Dedifferentiated amniotic fluid mesenchymal stem cell (primary cell): ENCODE measurements at regions not wholly inside any gene's neighbourhood (a gene's known extent, or its start where the extent isn't known, plus 50 kb on each side); places are given as distances from the start of the nearest gene placed in this dataset.
"Not testable (repeated sequence)": the region's sequence is repeated elsewhere in the genome, so short reads cannot be mapped to it uniquely, and the experiment has no call there.

ENCODE experiments used
- DNase-seq: peaks from one replicate; pipeline ENCODE4 v3.0.0-alpha.2; 2016; ENCODE audit errors: extremely low spot score

DNA sequence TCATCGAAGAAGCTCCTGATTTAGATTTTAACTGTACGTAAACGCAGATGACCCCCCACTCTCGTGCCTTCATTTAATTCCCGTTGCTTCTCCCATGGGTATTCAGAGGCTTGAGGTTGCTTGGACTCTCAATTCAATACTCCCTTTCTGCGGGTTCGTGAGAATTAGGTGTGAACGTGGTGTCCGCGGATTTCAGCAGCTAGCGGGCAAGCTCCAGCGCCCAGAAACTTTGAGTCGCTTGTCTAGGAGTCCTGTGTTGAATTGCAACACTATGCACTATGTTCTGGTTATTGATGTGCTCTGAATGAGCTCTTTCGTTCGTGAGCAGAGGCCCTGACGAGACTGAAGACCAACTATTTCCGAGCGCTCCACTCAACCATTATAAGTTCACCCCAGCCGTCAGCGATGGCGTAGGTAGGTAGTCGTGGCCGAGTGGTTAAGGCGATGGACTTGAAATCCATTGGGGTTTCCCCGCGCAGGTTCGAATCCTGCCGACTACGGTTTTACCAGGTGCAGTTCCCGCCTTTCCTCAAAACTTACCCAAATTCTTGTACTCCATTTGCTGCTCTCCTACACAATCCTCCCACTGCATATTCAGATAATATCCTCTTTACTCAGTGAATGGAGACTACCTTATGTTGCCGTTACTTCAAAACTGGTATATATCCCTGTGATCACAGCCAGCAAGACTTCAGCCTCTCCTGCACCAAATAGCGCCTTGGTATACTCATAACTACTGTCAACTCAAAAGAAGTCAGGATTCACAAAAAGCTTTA lies 72.6 kb upstream of the ZNF184 start:
- no peak for DNase-seq

DNA sequence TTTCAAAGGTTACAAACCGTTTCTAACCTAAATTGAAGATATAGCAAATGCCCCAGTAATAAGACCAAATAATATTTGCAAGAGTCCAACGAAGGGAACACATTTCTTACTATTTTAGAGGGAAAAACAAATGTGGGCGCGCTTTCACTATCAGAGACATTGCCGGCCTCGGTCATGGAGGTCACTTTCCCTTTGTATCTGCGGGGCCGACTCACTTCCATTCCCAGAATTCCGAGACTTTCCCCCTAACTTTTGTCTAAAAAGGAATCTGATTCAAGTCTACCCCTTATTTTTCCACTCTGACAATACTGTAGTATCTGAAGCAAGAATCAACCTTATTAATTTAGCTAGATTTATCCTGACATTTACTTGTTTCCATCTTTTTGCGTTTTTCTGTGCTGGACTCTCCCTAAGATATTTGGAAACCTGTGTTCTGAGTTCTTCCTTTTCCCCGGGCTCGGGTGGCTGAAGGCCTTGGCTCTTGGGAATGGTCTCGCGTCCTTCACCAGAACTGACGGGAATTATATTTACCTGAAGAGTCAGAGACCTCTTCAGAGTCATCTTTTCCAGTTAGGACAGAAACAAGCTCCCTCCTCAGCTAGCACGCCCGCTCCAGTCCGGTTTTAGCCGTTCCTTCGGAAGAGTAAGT lies 71.8 kb upstream of the ZNF184 start:
- no peak for DNase-seq

DNA sequence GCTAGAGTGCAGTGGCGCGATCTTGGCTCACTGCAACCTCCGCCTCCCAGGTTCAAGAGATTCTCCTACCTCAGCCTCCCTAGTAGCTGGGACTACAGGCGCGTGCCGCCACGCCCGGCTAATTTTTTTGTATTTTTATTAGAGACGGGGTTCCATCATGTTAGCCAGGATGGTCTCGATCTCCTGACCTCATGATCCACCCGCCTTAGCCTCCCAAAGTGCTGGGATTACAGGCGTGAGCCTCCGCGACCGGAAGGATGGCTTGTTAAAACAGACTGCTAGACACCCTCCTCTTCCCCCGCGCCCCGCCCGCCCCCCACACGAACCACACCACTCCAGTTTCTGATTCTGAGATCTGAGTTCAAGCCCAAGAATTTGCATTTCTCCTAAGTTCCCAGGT lies 71.2 kb upstream of the ZNF184 start:
- DNase-seq = not testable (repeated sequence)

DNA sequence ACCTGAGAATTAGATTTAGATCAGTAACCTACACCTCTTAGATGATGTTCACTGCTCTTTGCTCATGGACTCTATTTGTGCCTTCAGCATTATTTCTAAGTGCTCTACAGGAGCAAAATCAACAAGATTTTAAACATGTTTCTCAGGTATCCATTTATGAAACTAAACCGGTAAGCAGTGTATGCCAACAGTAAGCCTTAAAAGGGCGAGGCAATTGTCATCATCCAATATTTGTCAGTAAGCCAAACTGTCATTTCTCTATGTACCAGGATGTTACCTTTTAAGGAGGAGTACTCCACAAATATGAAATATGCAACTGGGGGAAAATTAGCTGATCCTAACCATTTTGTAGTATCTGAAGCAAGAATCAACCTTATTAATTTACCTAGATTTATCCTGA lies 69.6 kb upstream of the ZNF184 start:
- no peak for DNase-seq

DNA sequence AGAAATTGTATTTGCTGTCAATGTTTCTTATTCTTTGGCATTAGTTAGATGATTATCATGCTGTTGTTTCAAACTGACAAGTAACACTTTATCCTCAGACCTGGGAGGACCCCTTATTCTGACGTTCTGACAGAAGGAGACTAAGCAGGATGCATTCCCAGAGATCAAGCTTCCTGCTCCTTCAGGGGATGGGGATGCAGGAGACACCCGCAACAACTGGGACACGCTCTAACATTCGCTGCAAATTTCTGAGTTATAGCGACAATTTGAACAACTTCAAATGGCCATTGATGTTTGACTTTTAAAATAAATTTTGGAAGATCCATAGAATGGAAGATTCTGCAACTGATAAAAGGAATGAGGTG lies 69.0 kb upstream of the ZNF184 start:
- no peak for DNase-seq

DNA sequence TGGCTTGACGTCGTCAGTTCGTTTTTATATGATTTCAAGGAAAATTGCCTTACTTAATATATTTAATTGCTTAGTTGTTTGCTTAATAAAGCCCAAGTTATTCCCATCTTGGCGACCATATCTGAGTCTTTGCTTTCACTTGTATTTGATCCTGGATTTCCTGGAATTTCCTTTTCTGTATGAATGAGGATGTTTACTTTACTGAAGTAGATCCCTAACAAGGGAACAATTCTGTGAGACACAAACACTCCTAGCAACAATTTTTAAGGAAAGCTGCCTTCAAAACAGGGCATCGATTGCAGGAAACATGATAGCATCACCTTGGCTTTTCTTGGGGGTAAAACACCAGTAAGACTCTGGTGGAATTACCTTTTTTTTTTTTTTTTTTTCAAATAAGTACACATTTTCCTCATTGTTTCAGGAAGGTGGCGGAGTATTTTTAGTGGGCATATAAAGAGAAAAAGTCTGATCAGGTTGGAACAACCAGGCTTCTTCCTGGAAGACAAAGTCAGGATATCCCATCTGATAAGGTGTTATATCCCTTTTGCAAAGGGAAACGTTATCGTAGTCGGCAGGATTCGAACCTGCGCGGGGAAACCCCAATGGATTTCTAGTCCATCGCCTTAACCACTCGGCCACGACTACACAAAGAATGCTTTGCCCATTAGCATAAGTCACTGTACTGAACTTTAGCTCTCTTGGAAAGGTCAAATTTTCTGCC lies 68.5 kb upstream of the ZNF184 start:
- no peak for DNase-seq

DNA sequence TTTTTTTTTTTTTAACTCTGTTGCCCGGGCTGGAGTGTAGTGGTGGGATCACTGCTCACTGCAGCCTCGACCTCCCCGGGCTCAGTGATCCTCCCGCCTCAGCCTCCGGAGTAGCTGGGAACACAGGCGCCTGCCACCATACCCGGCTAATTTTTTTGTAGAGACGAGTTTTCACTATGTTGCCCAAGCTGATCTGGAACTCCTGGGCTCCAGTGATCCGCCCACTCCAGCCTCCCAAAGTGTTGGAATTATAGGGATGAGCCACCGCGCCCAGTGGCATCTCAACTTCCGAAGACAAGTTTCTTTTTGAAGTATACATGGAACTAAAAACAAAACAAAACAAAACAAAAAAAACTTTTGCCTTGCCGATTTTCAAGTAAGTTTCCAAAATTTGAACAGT lies 66.6 kb upstream of the ZNF184 start:
- DNase-seq = no peak

DNA sequence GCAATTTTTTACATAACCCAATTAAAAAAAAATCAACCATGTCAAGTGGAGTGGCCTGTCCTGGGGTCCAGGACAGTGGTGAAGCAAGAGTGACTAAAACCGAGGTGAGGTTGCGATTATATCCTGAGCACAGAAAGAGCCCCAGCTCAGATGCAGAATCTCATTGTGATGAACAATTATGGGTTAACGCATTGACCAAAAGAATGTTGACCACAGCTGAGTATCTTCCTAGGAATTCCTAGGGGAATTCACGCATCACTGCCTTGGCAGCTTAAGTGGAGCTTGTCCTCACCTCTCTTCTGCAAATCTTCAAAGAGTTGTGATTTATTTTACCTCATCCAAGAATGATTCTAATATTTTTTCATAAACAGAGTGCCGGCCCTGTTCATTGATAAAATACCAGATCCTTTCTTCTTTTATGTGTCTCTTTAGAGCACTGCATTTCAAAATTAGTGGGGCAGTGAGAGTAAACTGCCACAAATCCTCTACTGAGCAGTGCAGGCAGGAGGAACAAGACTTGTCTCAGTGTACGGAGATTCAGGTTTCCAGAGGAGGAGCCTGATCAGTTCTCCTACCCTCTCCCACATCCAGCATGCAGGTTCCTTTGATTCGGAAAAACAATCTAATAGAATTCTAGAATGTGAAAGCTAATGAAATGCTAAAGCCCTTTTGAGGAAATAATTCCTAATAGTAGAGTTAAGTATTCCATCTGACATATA lies 60.1 kb upstream of the ZNF184 start:
- DNase-seq = no peak

DNA sequence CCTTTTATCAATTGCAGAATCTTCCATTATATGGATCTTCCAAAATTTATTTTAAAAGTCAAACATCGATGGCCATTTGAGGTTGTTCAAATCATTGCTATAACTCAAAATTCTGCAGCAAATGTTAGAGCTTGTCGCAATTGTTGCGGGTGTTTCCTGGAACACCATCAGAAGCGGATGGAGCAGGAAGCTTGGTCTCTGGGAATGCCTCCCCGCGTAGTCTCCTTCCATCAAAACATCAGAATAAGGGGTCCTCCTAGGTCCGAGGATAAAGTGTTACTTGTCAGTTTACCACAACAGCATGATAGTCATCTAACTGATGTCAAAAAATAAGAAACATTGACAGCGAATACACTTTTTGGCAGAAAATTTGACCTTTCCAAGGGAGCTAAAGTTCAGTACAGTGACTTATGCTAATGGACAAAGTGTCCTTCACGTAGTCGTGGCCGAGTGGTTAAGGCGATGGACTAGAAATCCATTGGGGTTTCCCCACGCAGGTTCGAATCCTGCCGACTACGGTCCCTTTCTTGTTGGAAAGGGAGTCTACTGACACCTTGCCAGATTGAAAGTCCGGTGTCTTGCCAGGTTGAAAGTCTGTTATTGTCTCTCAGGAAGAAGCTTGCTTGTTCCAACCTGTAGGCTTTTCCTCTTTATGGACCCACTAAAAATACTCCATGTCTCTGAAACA lies 59.0 kb upstream of the ZNF184 start:
- DNase-seq = no peak

DNA sequence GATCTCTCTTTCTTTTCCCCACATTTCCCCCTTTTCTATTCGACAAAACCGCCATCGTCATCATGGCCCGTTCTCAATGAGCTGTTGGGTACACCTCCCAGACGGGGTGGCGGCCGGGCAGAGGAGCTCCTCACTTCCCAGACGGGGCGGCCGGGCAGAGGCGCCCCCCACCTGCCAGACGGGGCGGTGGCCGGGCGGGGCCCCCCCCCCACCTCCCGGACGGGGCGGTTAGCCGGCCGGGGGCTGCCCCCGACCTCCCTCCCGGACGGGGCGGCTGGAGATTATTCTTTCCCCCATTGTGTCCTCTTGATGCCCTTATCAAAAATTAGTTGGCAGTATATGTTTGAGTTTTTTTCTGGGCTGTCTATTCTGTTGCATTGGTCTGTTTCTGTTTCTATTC lies 56.9 kb upstream of the ZNF184 start:
- not testable (repeated sequence) for DNase-seq

DNA sequence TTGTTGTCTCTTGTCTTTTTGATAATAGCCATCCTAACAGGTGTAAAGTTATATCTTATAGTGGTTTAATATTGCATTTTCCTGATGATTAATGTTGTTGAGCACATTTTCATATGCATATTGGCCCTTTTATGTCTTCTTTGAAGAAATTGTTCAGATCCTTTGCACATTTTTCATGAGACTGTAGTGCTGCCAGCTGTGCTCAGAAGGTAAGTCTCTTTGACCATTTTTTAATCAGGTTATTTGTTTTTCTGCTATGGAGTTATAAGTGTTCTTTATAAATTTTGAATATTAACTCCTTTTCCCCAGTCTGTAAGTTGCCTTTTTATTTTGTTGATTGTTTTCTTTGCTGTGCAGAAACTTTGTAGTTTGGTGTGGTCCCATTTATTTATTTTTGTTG lies 55.8 kb upstream of the ZNF184 start:
- DNase-seq = no peak
